Fibroblast of lung (primary cell): ENCODE measurements at regions not wholly inside any gene's neighbourhood (a gene's known extent, or its start where the extent isn't known, plus 50 kb on each side); places are given as distances from the start of the nearest gene placed in this dataset.

Experiments used
- EZH2 ChIP-seq: IDR thresholded peaks from 2 replicates; pipeline ENCODE4 v1.5.1; 2012; ENCODE audit warnings: low read length, control low read depth, mild to moderate bottlenecking; ENCODE audit errors: missing control alignments
- TF ChIP-seq, protein P1 (sequence below), 2 donors: IDR thresholded peaks in 1 of 2; conservative IDR thresholded peaks in 1 of 2; 1 replicate in 1 of 2; 2 replicates in 1 of 2; pipeline ENCODE4 v1.5.1; 2011 to 2012; ENCODE audit warnings: low read length in 2 of 2, control low read depth in 1 of 2, inconsistent platforms in 1 of 2, low read depth in 1 of 2, mild to moderate bottlenecking in 1 of 2

DNA sequence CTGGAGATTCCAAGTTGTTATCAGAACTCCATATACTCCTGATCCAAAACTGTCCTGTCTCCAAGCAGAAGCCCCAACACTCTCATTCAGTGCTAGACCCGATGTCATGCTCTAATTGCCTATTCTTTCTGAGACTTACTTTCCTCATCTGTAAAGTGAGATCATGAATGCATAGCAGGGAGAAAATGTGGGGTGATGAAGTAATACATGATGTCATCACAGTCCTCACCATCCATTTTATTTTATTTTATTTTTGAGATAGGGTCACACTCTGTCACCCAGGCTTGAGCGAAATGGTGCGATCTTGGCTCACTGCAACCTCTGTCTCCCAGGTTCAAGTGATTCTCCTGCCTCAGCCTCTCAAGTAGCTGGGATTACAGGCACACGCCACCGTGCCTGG, 1554.0 kb upstream of the ADGRL3 start:
- TF ChIP-seq, protein P1, sequence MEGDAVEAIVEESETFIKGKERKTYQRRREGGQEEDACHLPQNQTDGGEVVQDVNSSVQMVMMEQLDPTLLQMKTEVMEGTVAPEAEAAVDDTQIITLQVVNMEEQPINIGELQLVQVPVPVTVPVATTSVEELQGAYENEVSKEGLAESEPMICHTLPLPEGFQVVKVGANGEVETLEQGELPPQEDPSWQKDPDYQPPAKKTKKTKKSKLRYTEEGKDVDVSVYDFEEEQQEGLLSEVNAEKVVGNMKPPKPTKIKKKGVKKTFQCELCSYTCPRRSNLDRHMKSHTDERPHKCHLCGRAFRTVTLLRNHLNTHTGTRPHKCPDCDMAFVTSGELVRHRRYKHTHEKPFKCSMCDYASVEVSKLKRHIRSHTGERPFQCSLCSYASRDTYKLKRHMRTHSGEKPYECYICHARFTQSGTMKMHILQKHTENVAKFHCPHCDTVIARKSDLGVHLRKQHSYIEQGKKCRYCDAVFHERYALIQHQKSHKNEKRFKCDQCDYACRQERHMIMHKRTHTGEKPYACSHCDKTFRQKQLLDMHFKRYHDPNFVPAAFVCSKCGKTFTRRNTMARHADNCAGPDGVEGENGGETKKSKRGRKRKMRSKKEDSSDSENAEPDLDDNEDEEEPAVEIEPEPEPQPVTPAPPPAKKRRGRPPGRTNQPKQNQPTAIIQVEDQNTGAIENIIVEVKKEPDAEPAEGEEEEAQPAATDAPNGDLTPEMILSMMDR (conservative IDR thresholded peaks at IDR 0.05 in 1 of 2, IDR thresholded peaks at IDR 0.05 in 1 of 2; ENCODE audit: low read depth in 1 of 2, low read length in 2 of 2): no peak
- TF ChIP-seq EZH2: no peak
